ENCODE measurements at regions not wholly inside any gene's neighbourhood (a gene's known extent, or its start where the extent isn't known, plus 50 kb on each side); places are given as distances from the start of the nearest gene placed in this dataset.
"Not testable (repeated sequence)": the region's sequence is repeated elsewhere in the genome, so short reads cannot be mapped to it uniquely, and the experiment has no call there.

DNA sequence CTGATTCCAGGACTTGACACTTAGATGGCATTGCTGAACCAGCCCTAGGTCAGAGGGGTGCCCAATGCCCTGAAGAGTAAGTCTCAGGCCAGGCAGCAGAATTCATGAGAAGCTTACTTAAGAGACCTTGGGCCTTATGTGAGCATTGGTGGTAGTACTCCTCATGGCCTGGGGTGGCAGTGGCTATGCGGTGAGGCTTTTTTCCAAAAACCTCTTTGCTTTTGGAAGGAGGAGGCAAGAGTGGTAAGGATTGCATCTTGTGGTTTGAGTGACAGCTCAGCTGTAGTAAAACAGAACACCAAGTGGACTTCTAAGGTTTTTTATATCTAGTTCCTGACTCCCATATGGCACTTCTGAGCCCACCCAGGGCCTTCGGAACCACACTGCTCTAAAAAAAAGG lies 459.0 kb upstream of the STEAP1 start:
- TF ChIP-seq, protein P1, sequence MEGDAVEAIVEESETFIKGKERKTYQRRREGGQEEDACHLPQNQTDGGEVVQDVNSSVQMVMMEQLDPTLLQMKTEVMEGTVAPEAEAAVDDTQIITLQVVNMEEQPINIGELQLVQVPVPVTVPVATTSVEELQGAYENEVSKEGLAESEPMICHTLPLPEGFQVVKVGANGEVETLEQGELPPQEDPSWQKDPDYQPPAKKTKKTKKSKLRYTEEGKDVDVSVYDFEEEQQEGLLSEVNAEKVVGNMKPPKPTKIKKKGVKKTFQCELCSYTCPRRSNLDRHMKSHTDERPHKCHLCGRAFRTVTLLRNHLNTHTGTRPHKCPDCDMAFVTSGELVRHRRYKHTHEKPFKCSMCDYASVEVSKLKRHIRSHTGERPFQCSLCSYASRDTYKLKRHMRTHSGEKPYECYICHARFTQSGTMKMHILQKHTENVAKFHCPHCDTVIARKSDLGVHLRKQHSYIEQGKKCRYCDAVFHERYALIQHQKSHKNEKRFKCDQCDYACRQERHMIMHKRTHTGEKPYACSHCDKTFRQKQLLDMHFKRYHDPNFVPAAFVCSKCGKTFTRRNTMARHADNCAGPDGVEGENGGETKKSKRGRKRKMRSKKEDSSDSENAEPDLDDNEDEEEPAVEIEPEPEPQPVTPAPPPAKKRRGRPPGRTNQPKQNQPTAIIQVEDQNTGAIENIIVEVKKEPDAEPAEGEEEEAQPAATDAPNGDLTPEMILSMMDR (IDR thresholded peaks at IDR 0.05), result no peak
- TF ChIP-seq POLR2A (IDR thresholded peaks at IDR 0.05), result no peak
- intact Hi-C loops (cut with DNase I; ENCODE audit: low total_unique reads), result no loop called here
- no peak overlapping the region for H3K4me3 ChIP-seq (ENCODE audit: low read depth, poor library complexity, severe bottlenecking)
- DNase-seq (ENCODE audit: low spot score in 2 of 2), result no peak
- WGBS, 2 donors, result 89 to 96% methylated on average over 2 of the region's 2 CpGs

DNA sequence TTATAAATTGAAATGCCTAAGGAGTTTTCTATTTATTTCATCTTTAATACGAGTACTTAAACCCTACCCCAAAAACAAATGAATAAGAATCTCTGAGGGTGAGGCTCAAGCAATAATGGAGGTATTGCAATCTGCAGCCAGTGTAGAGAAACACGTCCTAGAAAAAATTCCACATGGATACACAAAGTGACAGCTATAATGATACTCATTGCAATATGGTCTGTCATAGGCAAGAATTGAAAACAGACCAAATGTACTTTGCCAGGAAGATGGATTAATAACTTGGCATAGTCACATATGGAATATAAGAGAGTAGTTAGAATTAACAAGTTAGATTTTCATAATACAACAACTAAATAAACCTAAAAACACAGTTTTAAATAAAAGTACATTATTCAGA lies 440.1 kb upstream of the STEAP1 start:
- no peak for TF ChIP-seq POLR2A (IDR thresholded peaks at IDR 0.05)
- TF ChIP-seq, protein P1 (IDR thresholded peaks at IDR 0.05), result no peak
- intact Hi-C loops (cut with DNase I; ENCODE audit: low total_unique reads), result no loop called here
- no peak for DNase-seq (ENCODE audit: low spot score in 2 of 2)
- H3K4me3 ChIP-seq (ENCODE audit: low read depth, poor library complexity, severe bottlenecking), result no peak overlapping the region
- 70 to 79% methylated on average over 2 of the region's 2 CpGs for WGBS, 2 donors

DNA sequence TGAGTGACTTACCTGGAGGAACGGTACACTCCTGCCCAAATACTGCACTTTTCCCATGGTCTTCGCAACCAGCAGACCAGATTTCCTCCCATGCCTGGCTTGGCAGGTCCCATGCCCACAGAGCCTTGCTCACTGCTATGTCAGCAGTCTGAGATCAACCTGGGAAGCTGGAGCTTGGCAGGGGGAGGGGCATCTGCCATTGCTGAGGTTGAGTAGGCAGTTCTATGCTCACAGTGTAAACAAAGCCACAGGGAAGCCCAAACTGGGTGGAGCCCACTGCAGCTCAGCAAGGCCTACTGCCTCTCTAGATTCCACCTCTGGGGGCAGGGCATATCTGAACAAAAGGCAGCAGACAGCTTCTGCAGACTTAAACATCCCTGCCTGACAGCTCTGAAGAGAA lies 435.3 kb upstream of the STEAP1 start:
- 86 to 97% methylated on average over 2 of the region's 2 CpGs for WGBS, 2 donors
- H3K4me3 ChIP-seq (ENCODE audit: low read depth, poor library complexity, severe bottlenecking); DNase-seq (ENCODE audit: low spot score in 2 of 2); intact Hi-C loops (cut with DNase I; ENCODE audit: low total_unique reads): not testable (repeated sequence)

DNA sequence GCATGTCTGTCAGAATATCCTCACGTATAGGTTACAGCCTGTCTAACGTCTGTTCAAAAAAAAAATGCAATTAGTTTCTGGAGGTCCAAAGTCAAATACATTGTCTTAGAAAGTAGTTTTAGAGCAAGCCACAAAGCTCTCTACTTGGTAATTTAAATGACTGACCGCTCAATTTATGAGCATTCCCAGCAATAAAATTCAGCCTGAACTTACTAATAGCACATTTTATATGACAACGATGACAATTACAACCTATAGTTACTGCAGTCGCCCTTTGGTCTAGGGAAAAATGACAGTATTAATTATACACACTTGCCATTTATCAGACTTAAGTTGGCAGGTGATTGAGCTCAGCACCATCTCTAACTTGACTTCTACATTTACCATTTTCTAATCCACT lies 425.8 kb upstream of the STEAP1 start:
- H3K4me3 ChIP-seq (ENCODE audit: low read depth, poor library complexity, severe bottlenecking), result no peak overlapping the region
- intact Hi-C loops (cut with DNase I; ENCODE audit: low total_unique reads), result no loop called here
- 55 to 60% methylated on average over 5 of the region's 5 CpGs for WGBS, 2 donors
- TF ChIP-seq, protein P1 (IDR thresholded peaks at IDR 0.05), result no peak
- TF ChIP-seq POLR2A (IDR thresholded peaks at IDR 0.05), result no peak
- DNase-seq (ENCODE audit: low spot score in 2 of 2), result no peak

DNA sequence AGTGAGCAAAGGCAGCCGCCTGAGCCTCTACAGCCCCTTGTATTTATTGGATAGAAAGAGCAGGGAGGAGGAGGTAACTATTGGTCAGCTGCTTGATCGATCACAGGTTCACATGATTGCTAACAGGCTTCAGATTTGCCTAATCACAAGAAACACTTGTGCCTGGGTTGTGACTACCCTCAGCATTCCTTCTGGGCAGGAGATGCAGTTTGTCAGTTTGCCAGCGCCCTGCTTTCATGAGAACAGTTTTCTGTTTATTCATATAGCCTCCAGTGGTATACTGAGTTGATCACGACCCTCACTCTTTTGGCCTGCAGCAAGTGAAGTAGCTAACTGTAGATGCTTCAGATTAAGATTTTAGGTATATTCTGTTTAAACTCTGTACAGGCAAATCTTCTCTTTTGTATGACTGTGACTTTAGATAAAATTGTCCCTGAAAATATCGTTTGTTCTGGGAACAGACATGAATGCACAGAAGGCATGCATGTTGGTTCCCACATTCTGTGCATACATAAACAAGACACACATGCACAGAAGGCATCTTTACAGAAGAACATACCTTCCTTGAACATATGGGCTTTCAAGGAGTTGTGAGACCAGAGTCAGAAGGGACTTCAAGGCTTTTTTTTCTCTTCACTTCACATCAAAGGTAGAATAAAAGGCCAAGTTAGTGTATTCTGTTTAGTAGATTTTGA lies 422.4 kb upstream of the STEAP1 start:
- intact Hi-C loops (cut with DNase I; ENCODE audit: low total_unique reads), result no loop called here
- TF ChIP-seq, protein P1 (IDR thresholded peaks at IDR 0.05), result no peak
- TF ChIP-seq POLR2A (IDR thresholded peaks at IDR 0.05), result no peak

DNA sequence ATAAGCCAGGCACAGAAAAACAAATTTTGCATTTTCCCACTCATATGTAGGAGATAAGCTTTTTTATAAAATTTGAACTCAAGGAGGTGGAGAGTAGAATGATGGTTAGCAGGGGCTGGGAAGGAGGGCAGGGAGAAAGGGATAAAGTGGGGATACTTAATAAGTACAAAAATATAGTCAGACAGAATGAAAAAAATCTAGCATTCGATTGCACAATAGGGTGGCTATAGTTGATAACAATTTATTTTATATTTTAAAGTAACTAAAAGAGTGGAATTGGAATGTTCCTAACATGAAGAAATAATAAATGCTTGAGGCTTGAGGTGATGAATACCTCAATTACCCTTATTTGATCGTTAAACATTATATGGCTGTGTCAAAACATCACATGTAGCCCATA lies 415.7 kb upstream of the STEAP1 start:
- TF ChIP-seq POLR2A (IDR thresholded peaks at IDR 0.05), result no peak
- TF ChIP-seq, protein P1 (IDR thresholded peaks at IDR 0.05), result no peak
- 64 to 83% methylated on average over 2 of the region's 2 CpGs for WGBS, 2 donors
- intact Hi-C loops (cut with DNase I; ENCODE audit: low total_unique reads), result no loop called here
- H3K4me3 ChIP-seq (ENCODE audit: low read depth, poor library complexity, severe bottlenecking), result no peak overlapping the region
- no peak for DNase-seq (ENCODE audit: low spot score in 2 of 2)

More for the DNA sequence above, 422.4 kb upstream of the STEAP1 start:
- no peak for DNase-seq (ENCODE audit: low spot score in 2 of 2)
- 44% methylated on average over 5 of the region's 5 CpGs for WGBS, 2 donors
- no peak overlapping the region for H3K4me3 ChIP-seq (ENCODE audit: low read depth, poor library complexity, severe bottlenecking)
